ENCODE measurements at regions not wholly inside any gene's neighbourhood (a gene's known extent, or its start where the extent isn't known, plus 50 kb on each side); places are given as distances from the start of the nearest gene placed in this dataset.

DNA sequence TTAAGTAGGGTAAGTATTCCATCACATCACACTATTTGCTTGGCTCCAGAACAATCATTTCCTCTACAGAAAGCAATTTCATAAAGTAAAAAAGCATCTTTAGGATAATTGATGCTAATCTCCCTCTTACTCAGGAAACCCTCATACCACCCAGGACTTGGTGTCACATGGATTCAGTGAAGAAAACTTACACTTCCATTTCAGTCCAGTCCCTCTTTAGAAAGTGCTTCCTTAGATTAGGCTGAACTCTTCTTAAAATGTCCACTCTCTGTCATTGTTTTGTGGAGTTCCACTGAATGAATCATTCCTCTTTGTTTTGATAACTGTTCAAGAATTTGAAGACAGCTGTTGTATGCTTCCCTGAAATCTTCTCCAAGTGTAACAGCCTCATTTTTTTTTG lies 144.0 kb upstream of the ZNF462 start:
- Histone ChIP-seq H3K4me1 (ENCODE audit: control insufficient read depth in 1 of 2, low read depth in 2 of 2) (peaks cover 0 to 6% of the 10 kb centered on the region in 2 donors), H3K27ac (no peak overlapping the region), H3K27me3 (replicated peaks; ENCODE audit: insufficient read depth) (no peaks in the 10 kb centered on the region), H3K4me3 (no peak overlapping the region), H3K36me3 (no peaks in the 10 kb centered on the region), H3K9me3 (no peaks in the 10 kb centered on the region)
- no peak for DNase-seq (ENCODE audit: low spot score)
- ATAC-seq (ENCODE audit: insufficient number of reproducible peaks, low FRiP score, low read depth): no peak
- TF ChIP-seq, protein P1, sequence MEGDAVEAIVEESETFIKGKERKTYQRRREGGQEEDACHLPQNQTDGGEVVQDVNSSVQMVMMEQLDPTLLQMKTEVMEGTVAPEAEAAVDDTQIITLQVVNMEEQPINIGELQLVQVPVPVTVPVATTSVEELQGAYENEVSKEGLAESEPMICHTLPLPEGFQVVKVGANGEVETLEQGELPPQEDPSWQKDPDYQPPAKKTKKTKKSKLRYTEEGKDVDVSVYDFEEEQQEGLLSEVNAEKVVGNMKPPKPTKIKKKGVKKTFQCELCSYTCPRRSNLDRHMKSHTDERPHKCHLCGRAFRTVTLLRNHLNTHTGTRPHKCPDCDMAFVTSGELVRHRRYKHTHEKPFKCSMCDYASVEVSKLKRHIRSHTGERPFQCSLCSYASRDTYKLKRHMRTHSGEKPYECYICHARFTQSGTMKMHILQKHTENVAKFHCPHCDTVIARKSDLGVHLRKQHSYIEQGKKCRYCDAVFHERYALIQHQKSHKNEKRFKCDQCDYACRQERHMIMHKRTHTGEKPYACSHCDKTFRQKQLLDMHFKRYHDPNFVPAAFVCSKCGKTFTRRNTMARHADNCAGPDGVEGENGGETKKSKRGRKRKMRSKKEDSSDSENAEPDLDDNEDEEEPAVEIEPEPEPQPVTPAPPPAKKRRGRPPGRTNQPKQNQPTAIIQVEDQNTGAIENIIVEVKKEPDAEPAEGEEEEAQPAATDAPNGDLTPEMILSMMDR (IDR thresholded peaks at IDR 0.05): no peak

DNA sequence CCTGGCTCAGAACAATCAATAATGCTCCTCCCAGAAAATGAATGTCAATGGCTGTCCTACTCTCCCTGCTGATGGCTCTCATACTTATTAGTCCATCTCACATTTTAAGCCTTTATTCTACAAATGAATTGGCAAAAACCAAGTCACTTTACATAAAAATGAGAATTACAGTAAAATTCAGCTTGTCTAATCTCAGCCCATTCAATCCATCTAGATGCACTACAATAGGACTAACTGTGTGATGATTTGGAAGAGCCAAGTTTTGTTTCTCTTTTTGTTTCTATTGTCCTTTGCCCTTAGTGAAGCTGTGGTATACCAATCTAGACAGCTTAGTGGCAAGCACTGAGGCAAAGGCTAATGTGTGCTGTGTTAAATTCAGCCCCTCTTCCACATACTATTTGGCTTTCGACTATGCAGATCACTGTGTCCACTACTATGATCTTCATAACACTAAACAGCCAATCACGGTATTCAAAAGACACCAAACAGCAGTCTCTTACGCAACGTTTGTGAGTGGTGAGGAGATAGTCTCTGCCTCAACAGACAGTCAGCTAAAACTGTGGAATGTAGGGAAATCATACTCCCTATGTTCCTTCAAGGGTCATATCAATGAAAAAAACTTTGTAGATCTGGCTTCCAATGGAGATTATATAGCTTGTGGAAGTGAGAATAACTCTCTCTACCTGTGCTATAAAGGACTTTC lies 140.8 kb upstream of the ZNF462 start:
- ATAC-seq (ENCODE audit: insufficient number of reproducible peaks, low FRiP score, low read depth) (no peak), DNase-seq (ENCODE audit: low spot score) (no peak)
- Histone ChIP-seq H3K9me3 (no peaks in the 10 kb centered on the region), H3K36me3 (no peaks in the 10 kb centered on the region), H3K27me3 (replicated peaks; ENCODE audit: insufficient read depth) (no peaks in the 10 kb centered on the region), H3K27ac (no peak overlapping the region), H3K4me1 (ENCODE audit: control insufficient read depth in 1 of 2, low read depth in 2 of 2) (peaks cover 0 to 6% of the 10 kb centered on the region in 2 donors), H3K4me3 (no peak overlapping the region)
- TF ChIP-seq, protein P1 (IDR thresholded peaks at IDR 0.05): no peak

DNA sequence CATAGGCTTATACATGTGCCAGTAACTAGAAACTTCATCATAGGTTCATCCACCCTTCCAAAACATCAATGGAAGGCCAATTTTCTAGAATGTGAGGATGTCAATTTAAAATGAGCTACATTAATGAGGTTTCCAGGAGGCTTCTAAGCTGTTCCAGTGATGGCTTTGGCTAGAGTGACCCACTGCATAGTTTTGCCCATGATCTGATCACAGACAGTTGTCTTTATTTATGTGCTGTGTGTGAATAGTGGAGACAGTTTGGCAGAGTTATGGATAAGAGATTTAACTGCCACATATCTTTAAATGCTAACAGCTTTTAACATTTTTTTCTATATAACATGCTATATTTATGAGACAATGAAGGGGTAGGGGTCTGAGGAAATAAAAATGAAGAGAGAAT lies 139.0 kb upstream of the ZNF462 start:
- ATAC-seq (ENCODE audit: insufficient number of reproducible peaks, low FRiP score, low read depth): no peak
- no peaks in the 10 kb centered on the region for H3K9me3 ChIP-seq
- TF ChIP-seq, protein P1 (IDR thresholded peaks at IDR 0.05): no peak
- no peak overlapping the region for H3K27ac ChIP-seq
- no peaks in the 10 kb centered on the region for H3K27me3 ChIP-seq (replicated peaks; ENCODE audit: insufficient read depth)
- H3K36me3 ChIP-seq: no peaks in the 10 kb centered on the region
- no peaks in the 10 kb centered on the region for H3K4me1 ChIP-seq (ENCODE audit: control insufficient read depth in 1 of 2, low read depth in 2 of 2)
- no peak for DNase-seq (ENCODE audit: low spot score)
- no peak overlapping the region for H3K4me3 ChIP-seq

DNA sequence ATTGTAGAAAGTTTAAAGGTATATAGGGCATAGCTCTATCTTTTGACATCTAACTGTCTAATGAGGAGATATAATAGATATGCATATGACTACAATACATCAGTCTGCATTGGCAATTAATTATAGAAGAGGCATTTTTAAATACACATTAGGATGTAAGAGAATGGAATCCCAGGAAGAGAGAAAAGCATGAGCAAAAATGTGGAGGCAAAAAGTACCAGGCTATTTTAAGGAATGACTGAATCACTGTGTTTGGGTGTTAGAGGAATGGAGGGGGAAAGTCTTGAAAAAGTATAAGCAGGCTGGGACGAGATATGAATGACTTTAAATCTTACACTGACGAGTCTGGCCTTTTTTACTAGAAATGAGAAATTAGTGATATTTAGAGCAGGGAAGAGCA lies 138.4 kb upstream of the ZNF462 start:
- TF ChIP-seq, protein P1 (IDR thresholded peaks at IDR 0.05): no peak
- ATAC-seq (ENCODE audit: insufficient number of reproducible peaks, low FRiP score, low read depth) (no peak), DNase-seq (ENCODE audit: low spot score) (no peak)
- Histone ChIP-seq H3K4me3 (no peak overlapping the region), H3K36me3 (no peaks in the 10 kb centered on the region), H3K27ac (no peak overlapping the region), H3K27me3 (replicated peaks; ENCODE audit: insufficient read depth) (no peaks in the 10 kb centered on the region), H3K9me3 (no peaks in the 10 kb centered on the region), H3K4me1 (ENCODE audit: control insufficient read depth in 1 of 2, low read depth in 2 of 2) (no peaks in the 10 kb centered on the region)

DNA sequence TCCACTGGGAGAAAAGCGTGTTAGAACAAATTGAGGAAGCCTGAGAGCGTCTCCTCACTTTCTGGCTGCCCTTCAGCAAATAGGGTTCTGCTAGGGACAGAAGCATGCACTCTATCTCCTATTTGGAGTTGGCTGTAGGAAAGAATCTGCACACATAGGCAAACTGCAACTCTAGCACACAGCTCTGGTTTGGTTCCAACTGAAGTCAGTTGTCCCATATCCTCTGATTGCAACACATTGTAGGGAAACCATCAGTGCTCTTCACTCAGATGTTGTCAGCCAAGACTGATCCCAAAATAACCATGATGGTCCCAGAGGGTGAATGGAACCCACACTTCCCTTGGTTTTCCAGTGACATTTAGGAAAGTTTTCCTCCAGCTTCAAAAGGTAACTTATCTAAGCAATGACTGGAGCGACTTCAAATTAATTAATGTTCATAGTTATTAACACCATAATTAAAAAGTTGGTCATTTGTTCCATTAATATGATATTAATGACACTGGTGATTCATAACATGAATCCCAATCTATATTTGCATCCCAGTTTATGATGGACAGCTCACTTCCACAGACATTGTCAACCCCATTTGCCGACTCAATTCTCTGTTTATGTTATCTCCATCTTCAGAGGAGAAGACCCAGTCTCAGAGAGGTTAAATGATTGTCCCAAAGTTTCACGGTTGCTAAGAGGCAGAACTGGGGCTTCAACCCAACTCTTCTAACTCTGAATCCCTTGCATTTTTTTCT lies 136.7 kb upstream of the ZNF462 start:
- H3K9me3 ChIP-seq: no peaks in the 10 kb centered on the region
- H3K36me3 ChIP-seq: no peaks in the 10 kb centered on the region
- H3K27ac ChIP-seq: no peak overlapping the region
- H3K4me1 ChIP-seq (ENCODE audit: control insufficient read depth in 1 of 2, low read depth in 2 of 2): no peaks in the 10 kb centered on the region
- ATAC-seq (ENCODE audit: insufficient number of reproducible peaks, low FRiP score, low read depth) (no peak), DNase-seq (ENCODE audit: low spot score) (no peak)
- H3K4me3 ChIP-seq: no peak overlapping the region
- TF ChIP-seq, protein P1 (IDR thresholded peaks at IDR 0.05): no peak
- H3K27me3 ChIP-seq (replicated peaks; ENCODE audit: insufficient read depth): no peaks in the 10 kb centered on the region
